NOMO-1 (cell line): ENCODE measurements at regions not wholly inside any gene's neighbourhood (a gene's known extent, or its start where the extent isn't known, plus 50 kb on each side); places are given as distances from the start of the nearest gene placed in this dataset.

Source experiments
- DNase-seq, 2 experiments: peaks; one replicate each; lab custom pipeline; 2025; ENCODE audit not compliant: unreplicated experiment in 2 of 2; lab: John Stamatoyannopoulos, UW

DNA sequence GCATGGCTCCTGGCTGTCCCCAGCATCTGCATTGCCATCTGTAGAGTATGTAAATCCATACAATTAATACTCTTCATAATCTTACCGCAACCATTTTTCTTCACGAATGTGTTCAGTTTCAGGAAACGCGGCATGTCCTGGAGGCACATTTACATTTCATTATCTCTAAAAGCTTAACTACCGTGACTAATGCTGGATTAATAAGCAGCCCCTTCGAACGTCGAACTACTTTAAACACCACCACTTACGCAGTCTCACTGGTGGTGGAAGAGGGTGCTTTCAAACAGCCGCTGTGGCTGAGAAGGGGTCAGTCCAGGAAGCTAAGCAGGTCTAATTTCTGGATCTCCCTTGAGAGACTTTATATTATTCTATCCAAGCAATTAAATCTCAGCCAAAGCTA is 85.6 kb downstream of the C5orf15 start:
- DNase-seq, result no peak

DNA sequence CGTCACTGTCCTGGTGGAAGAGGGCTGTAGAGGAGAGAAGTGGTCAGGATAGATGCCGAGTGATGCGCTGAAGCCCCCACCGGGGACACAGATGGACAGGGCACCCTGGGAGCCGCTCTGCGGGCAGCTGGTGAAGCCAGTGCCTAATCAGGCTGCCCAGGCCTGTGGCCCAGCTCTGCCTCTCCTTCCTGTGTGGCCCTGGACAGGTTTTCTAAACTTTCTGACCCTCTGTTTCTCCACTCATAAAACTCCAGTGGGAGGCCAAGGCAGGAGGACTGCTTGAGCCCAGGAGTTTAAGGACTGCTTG is 86.1 kb downstream of the C5orf15 start:
- no peak for DNase-seq

GRCh38 chr5:133881576-133882388 is 86.6 kb downstream of the C5orf15 start:
- DNase-seq, result no peak

DNA sequence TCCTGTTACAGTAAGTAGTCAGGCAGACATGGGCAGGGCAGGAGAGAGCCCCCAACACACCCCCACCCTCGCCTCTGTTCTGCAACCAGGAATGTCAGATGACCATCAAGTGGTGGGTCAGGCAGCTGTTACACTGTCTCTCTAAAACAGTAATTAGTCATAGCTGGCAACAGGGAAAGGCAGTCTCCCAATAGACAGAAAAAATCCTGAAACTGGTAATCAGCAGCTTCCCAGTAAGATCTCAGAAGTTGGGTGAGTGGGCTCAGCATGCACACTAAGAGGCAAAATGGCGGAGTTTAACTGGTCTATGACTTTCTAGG is 90.2 kb downstream of the C5orf15 start:
- DNase-seq, result no peak

GRCh38 chr5:133877351-133878235 is 90.8 kb downstream of the C5orf15 start:
- DNase-seq, result no peak

DNA sequence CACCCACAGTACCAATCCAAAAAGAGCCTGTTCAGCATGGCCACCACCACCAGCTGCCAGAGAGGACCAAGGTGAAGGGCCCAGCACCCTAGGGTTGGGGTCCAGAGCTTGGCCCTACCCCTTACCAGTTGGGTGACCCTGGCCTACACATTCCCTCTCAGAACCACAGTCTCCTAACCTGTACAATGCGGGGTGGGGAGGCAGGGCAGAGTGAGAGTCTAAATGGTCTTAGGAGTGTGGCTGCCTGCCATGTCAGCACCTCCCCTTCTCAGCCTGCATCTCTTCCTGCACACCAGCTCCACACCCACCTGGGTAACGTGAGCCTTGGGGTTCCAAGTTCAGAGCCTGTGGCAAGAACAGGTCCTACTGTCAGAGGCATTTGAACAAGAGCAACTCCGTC is 92.2 kb downstream of the C5orf15 start:
- DNase-seq, result no peak

GRCh38 chr5:133875179-133875578 is 93.2 kb downstream of the C5orf15 start:
- DNase-seq, result no peak

- DNase-seq, result no peak
These were observed 95.0 kb downstream of the C5orf15 start for GRCh38 chr5:133873449-133873848.

GRCh38 chr5:133870661-133871060 is 97.8 kb downstream of the C5orf15 start:
- DNase-seq, result no peak

DNA sequence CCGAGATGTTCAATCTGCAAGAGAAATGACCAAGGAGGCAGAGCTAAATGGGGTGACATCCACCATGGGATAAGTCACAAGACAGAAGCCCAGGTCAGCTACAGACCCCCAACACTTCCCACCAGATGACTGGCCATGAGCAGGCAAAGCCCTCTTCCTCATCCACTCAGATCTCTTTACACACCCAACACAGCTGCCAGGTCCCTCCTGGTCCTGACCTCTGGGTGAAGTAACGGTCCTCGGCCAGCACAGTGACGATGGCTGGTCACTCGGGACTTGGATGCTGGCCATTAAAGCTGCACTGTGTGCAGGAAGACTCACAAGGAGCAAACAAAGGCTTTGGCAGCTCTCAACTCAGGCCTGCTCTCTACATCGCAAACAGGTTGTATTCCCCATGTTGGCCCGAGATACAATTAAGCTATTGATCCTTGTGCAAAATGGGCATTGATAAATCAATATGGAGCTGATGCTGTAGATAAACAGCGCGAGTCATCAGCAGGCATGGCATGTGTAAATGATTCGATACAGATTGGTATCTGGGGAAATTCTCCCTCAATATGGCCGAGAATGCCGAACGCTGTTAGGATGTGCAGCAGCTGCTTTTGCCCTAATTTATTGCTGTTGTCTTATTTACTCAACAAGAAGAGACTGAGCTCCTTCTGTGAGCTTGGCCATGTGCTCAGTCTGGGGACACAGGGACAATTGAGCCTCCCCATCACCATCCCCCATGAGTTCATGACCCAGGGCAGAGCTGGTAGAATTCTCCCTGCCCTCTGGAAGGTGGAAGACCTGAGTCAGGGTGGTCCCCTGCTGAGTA is 98.7 kb downstream of the C5orf15 start:
- DNase-seq, result no peak

- peak; percentile 65 to 80 for DNase-seq
These were observed 99.4 kb downstream of the C5orf15 start for GRCh38 chr5:133868946-133869518.

- no peak for DNase-seq
These were observed 100.4 kb downstream of the C5orf15 start for GRCh38 chr5:133867851-133868545.

DNA sequence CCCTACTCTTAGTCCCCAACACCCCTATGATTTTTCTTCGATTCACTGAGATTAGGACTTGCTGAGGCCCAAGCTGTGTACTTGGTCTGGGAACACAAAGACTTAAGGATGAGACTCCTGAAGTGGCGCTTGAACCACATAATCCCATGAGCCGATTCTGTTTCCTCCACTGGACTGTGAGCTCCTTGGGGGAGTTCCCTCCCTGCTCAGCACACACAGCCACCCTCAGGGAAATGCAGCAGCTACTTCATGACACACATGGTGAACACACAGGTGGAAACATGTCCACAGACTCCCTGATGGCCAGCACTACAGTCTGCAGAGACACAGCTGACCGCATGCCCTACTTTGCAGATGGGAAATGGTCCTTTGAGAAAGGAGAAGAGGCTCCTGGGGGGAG is 101.1 kb downstream of the C5orf15 start:
- DNase-seq, result no peak

GRCh38 chr5:133866903-133867245 is 101.6 kb downstream of the C5orf15 start:
- no peak for DNase-seq

- no peak for DNase-seq
These were observed 102.1 kb downstream of the C5orf15 start for GRCh38 chr5:133866160-133866902.

GRCh38 chr5:133865113-133865512 is 103.3 kb downstream of the C5orf15 start:
- DNase-seq, result no peak

GRCh38 chr5:133864711-133865110 is 103.7 kb downstream of the C5orf15 start:
- no peak for DNase-seq

GRCh38 chr5:133863857-133864585 is 104.4 kb downstream of the C5orf15 start:
- no peak for DNase-seq

DNA sequence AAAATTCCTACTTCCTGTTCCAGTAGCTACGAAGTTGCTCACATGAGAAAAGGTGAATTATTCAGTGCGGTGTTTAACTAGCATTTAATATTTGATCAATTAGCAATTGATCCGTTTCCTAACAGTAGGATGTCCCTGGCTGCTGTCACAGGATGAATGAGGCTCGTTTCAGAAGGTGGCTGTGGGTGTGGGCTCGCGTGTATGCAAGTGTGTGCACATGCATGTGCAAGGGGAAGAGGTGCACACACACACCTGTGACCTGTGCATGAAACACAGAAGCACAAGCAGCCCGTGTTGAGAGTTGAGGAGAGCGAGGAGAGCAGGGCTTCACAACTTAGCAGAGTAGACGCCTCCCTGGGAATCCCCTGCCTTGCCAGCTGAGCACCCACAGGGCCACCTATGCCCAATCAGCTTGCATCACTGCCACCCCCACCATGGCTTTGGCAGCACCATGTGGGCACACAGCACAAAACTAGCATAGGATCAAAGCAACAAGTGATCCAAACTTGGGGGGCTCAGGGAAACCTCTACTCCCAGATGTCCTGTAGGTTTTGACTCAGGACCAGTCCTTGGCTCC is 107.2 kb downstream of the C5orf15 start:
- DNase-seq, result no peak
